Thyroid gland (tissue), 4 donors: ENCODE measurements at regions not wholly inside any gene's neighbourhood (a gene's known extent, or its start where the extent isn't known, plus 50 kb on each side); places are given as distances from the start of the nearest gene placed in this dataset.
"Not testable (repeated sequence)": the region's sequence is repeated elsewhere in the genome, so short reads cannot be mapped to it uniquely, and the experiment has no call there.

Experiments used
- DNase-seq, 2 donors: peaks; one replicate each; pipeline ENCODE4 v3.0.0-alpha.2; 2019
- H3K27ac ChIP-seq, 3 donors: fragments of 200-600 bp; sonication (generic); 1 replicate in 2 of 3; 2 replicates in 1 of 3; pipeline ENCODE4 v1.5.1; 2016 to 2019; ENCODE audit warnings: mild to moderate bottlenecking in 1 of 3, moderate library complexity in 1 of 3
- H3K27me3 ChIP-seq: fragments of 200-600 bp; sonication (generic); one replicate; pipeline ENCODE4 v1.5.1; 2019
- H3K36me3 ChIP-seq, 2 donors: fragments of 200-600 bp; sonication (generic); one replicate each; pipeline ENCODE4 v1.5.1; 2016 to 2019
- H3K4me1 ChIP-seq, 2 donors: fragments of 200-600 bp; sonication (generic); one replicate each; pipeline ENCODE4 v1.5.1; 2017 to 2019
- H3K4me3 ChIP-seq, 3 donors: fragments of 200-600 bp; sonication (generic); replicated peaks in 1 of 3; 1 replicate in 2 of 3; 2 replicates in 1 of 3; pipeline ENCODE4 v1.5.1; 2016; ENCODE audit warnings: mild to moderate bottlenecking in 1 of 3
- H3K9me3 ChIP-seq: fragments of 200-600 bp; sonication (generic); one replicate; pipeline ENCODE4 v1.5.1; 2017
- CTCF ChIP-seq, 6 experiments: fragments of 200-600 bp in 3 of 6; fragments of 450-650 bp in 3 of 6; sonication (generic) in 3 of 6; IDR thresholded peaks; one replicate each; pipeline ENCODE4 v1.5.1; 2016 to 2019; ENCODE audit warnings: antibody characterized with exemption in 6 of 6, mild to moderate bottlenecking in 2 of 6, inconsistent platforms in 1 of 6, moderate library complexity in 1 of 6
- POLR2A ChIP-seq, 2 donors: fragments of 450-650 bp; IDR thresholded peaks; one replicate each; pipeline ENCODE4 v1.6.1; 2017; ENCODE audit warnings: antibody characterized with exemption in 2 of 2, mild to moderate bottlenecking in 2 of 2, moderate library complexity in 1 of 2
- WGBS, 2 donors: methylation state at CpG; one replicate each; pipeline ENCODE4 v1.1.5; 2017; 5-methylcytosine and 5-hydroxymethylcytosine counted together
- intact Hi-C: fragments of 100-400 bp; cut with DNase I; formaldehyde crosslinking; loops from one replicate; pipeline ENCODE4 v1.15.1; 2023

GRCh38 chr6:90361174-90361573, 64.5 kb upstream of the BACH2 start:
- no peaks in the 10 kb centered on the region for H3K36me3 ChIP-seq
- H3K4me3 ChIP-seq, result no peak overlapping the region
- DNase-seq, result no peak
- no peaks in the 10 kb centered on the region for H3K9me3 ChIP-seq
- 79 to 84% methylated on average over 4 of the region's 4 CpGs for WGBS, 2 donors
- no peak overlapping the region for H3K27ac ChIP-seq
- H3K27me3 ChIP-seq, result no peaks in the 10 kb centered on the region
- TF ChIP-seq POLR2A (IDR thresholded peaks at IDR 0.05) (no peak), CTCF (IDR thresholded peaks at IDR 0.05) (no peak)
- no peaks in the 10 kb centered on the region for H3K4me1 ChIP-seq
- intact Hi-C loops, result no loop called here

- H3K9me3 ChIP-seq, H3K4me3 ChIP-seq, H3K27ac ChIP-seq, H3K36me3 ChIP-seq, DNase-seq, H3K27me3 ChIP-seq, H3K4me1 ChIP-seq, intact Hi-C loops: not testable (repeated sequence)
- 93 to 94% methylated on average over 11 of the region's 11 CpGs for WGBS, 2 donors
These were observed 61.6 kb upstream of the BACH2 start for GRCh38 chr6:90358036-90358770.

GRCh38 chr6:90356012-90356421, 59.4 kb upstream of the BACH2 start:
- no peak overlapping the region for H3K4me3 ChIP-seq
- DNase-seq, result no peak
- no peaks in the 10 kb centered on the region for H3K4me1 ChIP-seq
- 51 to 58% methylated on average over 12 of the region's 12 CpGs for WGBS, 2 donors
- H3K27me3 ChIP-seq, result no peaks in the 10 kb centered on the region
- no peak for TF ChIP-seq CTCF (IDR thresholded peaks at IDR 0.05)
- TF ChIP-seq POLR2A (IDR thresholded peaks at IDR 0.05), result no peak
- H3K36me3 ChIP-seq, result no peaks in the 10 kb centered on the region
- no peaks in the 10 kb centered on the region for H3K9me3 ChIP-seq
- no peak overlapping the region for H3K27ac ChIP-seq
- intact Hi-C loops, result no loop called here

- TF ChIP-seq POLR2A (IDR thresholded peaks at IDR 0.05), result no peak
- TF ChIP-seq CTCF (IDR thresholded peaks at IDR 0.05), result no peak
- Histone ChIP-seq H3K4me1 (no peaks in the 10 kb centered on the region), H3K36me3 (no peaks in the 10 kb centered on the region), H3K9me3 (no peaks in the 10 kb centered on the region), H3K27ac (no peak overlapping the region), H3K27me3 (no peaks in the 10 kb centered on the region), H3K4me3 (no peak overlapping the region)
- intact Hi-C loops, result no loop called here
- no peak for DNase-seq
These were observed 58.3 kb upstream of the BACH2 start for GRCh38 chr6:90354961-90355360.

- Histone ChIP-seq H3K27me3 (no peaks in the 10 kb centered on the region), H3K27ac (no peak overlapping the region), H3K4me1 (no peaks in the 10 kb centered on the region), H3K36me3 (no peaks in the 10 kb centered on the region), H3K9me3 (no peaks in the 10 kb centered on the region), H3K4me3 (no peak overlapping the region)
- no peak for DNase-seq
- intact Hi-C loops, result no loop called here
- no peak for TF ChIP-seq POLR2A (IDR thresholded peaks at IDR 0.05)
- TF ChIP-seq CTCF (IDR thresholded peaks at IDR 0.05), result no peak
- 64% methylated on average over 4 of the region's 4 CpGs for WGBS, 2 donors
These were observed 55.1 kb upstream of the BACH2 start for GRCh38 chr6:90351696-90352095.
